ENCODE measurements at regions not wholly inside any gene's neighbourhood (a gene's known extent, or its start where the extent isn't known, plus 50 kb on each side); places are given as distances from the start of the nearest gene placed in this dataset.

DNA sequence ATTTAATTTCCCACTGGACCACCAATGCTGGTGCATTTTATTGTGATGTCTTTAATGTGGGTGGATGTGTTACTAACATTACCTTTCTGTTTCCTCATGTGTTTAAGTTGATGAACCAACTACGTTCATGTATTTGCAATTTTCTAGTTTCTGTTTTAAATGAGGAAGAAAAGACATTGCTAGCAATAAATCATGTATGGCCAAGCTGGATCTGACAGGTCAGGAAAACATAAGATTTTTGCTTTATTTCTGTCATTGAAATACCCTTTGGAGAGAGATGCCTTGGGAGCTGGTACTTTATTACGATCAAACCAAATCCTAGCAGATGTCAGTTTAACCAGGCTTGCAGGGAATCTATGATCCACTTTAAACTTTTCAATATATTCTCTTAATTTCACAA, 553.2 kb downstream of the RFC3 start:
- no peak overlapping the region for H3K9ac ChIP-seq
- H3K27me3 ChIP-seq (ENCODE audit: control insufficient read depth, insufficient read depth, low read length), result no peaks in the 10 kb centered on the region
- H3K4me3 ChIP-seq (ENCODE audit: low read depth, low read length), result no peak overlapping the region
- no peaks in the 10 kb centered on the region for H3K9me3 ChIP-seq (ENCODE audit: control insufficient read depth, low read length)
- H3K4me1 ChIP-seq, result no peaks in the 10 kb centered on the region
- TF ChIP-seq, protein P1, sequence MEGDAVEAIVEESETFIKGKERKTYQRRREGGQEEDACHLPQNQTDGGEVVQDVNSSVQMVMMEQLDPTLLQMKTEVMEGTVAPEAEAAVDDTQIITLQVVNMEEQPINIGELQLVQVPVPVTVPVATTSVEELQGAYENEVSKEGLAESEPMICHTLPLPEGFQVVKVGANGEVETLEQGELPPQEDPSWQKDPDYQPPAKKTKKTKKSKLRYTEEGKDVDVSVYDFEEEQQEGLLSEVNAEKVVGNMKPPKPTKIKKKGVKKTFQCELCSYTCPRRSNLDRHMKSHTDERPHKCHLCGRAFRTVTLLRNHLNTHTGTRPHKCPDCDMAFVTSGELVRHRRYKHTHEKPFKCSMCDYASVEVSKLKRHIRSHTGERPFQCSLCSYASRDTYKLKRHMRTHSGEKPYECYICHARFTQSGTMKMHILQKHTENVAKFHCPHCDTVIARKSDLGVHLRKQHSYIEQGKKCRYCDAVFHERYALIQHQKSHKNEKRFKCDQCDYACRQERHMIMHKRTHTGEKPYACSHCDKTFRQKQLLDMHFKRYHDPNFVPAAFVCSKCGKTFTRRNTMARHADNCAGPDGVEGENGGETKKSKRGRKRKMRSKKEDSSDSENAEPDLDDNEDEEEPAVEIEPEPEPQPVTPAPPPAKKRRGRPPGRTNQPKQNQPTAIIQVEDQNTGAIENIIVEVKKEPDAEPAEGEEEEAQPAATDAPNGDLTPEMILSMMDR (IDR thresholded peaks at IDR 0.05), result no peak
- no peaks in the 10 kb centered on the region for H3K36me3 ChIP-seq (ENCODE audit: control insufficient read depth, insufficient read depth, low read length)
- H3K4me2 ChIP-seq (ENCODE audit: low read length), result no peak overlapping the region
- H2AFZ ChIP-seq, result no peak overlapping the region
- no peaks in the 10 kb centered on the region for H3K79me2 ChIP-seq
- no peak overlapping the region for H3K27ac ChIP-seq

DNA sequence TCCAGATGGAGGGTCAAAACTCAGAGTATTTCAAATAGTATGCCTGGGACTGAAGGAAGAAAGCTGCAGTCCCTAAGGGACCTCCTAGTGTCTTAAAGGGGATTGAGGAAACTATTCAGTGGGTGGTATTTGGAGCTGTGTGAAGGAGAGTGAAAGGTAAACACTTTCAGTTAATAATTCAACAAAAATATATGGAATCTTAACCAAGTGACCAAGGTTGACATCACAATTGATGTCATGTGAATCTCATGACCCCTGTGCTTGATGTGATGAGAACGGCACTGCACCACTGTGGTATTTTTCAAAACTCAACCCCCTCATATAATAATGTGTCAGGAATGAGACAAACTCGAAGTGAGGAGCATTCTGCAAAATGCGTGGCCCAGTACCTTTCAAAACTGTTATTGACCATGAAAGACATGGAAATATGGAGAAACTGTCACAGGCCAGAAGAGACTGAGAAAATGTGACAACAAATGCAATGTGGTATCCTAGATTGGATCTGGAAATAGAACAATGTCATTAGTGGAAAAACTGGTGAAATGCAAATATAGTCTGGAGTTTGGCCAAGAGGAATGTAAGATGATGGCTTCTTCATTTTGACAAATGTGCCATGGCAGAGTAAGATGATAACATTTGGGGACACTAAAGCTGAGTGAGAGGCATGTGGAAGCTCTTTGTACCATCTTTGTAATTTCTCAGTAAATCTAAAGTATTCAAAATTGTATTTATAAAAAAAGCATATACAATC, 553.9 kb downstream of the RFC3 start:
- Histone ChIP-seq H3K4me1 (no peaks in the 10 kb centered on the region), H3K4me2 (ENCODE audit: low read length) (no peak overlapping the region), H3K27ac (no peak overlapping the region), H3K27me3 (ENCODE audit: control insufficient read depth, insufficient read depth, low read length) (no peaks in the 10 kb centered on the region), H3K36me3 (ENCODE audit: control insufficient read depth, insufficient read depth, low read length) (no peaks in the 10 kb centered on the region), H3K9me3 (ENCODE audit: control insufficient read depth, low read length) (no peaks in the 10 kb centered on the region), H3K79me2 (no peaks in the 10 kb centered on the region), H3K9ac (no peak overlapping the region), H3K4me3 (ENCODE audit: low read depth, low read length) (no peak overlapping the region), H2AFZ (no peak overlapping the region)
- TF ChIP-seq, protein P1 (IDR thresholded peaks at IDR 0.05), result no peak

DNA sequence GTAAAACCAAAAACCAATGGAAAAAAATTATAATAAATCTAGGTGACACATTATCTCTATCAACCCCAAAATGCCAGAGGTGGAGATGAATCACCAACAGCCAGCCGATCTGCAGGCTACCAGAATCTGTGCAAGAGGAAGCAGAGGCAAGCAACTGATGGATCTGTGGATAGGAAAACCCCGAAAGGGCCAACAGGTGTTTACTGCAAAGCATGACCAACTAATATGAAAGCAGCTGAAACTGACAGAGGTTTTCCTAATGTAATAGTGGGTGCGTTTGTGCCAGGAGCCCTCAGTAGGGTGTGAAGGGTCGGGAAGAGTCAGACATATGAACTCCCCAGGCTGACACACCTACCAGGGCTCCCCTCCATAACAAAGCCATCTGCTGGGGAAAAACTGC, 554.6 kb downstream of the RFC3 start:
- Histone ChIP-seq H3K79me2 (no peaks in the 10 kb centered on the region), H3K36me3 (ENCODE audit: control insufficient read depth, insufficient read depth, low read length) (no peaks in the 10 kb centered on the region), H3K4me1 (no peaks in the 10 kb centered on the region), H3K4me2 (ENCODE audit: low read length) (no peak overlapping the region), H3K27me3 (ENCODE audit: control insufficient read depth, insufficient read depth, low read length) (no peaks in the 10 kb centered on the region), H3K27ac (no peak overlapping the region), H3K4me3 (ENCODE audit: low read depth, low read length) (no peak overlapping the region), H3K9me3 (ENCODE audit: control insufficient read depth, low read length) (no peaks in the 10 kb centered on the region), H2AFZ (no peak overlapping the region), H3K9ac (no peak overlapping the region)
- TF ChIP-seq, protein P1 (IDR thresholded peaks at IDR 0.05), result no peak

DNA sequence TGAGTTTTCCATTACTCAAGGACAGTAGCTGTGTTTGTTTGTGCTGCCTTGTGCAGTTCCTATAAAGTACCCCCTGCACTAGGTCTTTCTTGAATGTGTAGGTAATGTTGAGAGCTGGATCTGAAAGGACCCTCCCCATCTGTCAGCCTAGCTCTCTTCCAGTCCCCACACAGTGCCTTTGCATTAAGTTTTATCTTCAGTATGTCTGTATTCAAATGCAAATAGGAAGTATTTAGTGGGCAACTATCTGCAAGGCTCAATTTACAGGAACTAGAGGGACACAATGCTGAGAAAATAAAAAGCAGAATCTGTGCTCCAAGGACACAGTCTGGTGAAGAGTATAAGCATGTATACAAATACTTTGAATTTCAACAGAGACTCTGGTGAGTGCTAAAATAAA, 558.5 kb downstream of the RFC3 start:
- Histone ChIP-seq H3K9ac (no peak overlapping the region), H3K4me1 (no peaks in the 10 kb centered on the region), H3K4me2 (ENCODE audit: low read length) (no peak overlapping the region), H2AFZ (no peak overlapping the region), H3K27ac (no peak overlapping the region), H3K79me2 (no peaks in the 10 kb centered on the region), H3K36me3 (ENCODE audit: control insufficient read depth, insufficient read depth, low read length) (no peaks in the 10 kb centered on the region), H3K9me3 (ENCODE audit: control insufficient read depth, low read length) (no peaks in the 10 kb centered on the region), H3K4me3 (ENCODE audit: low read depth, low read length) (no peak overlapping the region), H3K27me3 (ENCODE audit: control insufficient read depth, insufficient read depth, low read length) (no peaks in the 10 kb centered on the region)
- TF ChIP-seq, protein P1 (IDR thresholded peaks at IDR 0.05), result no peak

DNA sequence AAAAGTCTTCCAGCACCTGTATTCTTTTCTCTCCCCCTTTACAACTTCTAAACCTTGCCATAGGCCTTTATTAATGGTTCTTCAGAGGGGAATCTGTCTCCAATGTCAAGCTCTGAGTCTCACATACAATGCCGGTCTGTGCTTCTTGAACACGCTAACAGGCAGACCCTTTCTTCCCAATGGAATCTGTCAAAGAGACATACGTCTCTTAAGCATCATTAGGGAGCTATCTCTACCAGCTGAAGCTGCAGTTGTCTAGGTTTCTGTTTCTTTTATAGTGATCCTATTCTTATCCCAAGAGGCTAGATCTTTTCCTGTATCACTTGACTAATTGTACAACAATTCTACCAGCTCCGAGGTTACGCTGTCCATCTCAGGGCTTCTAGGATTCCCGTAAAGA, 560.8 kb upstream of the NBEA start:
- H3K79me2 ChIP-seq, result no peaks in the 10 kb centered on the region
- H3K36me3 ChIP-seq (ENCODE audit: control insufficient read depth, insufficient read depth, low read length), result no peaks in the 10 kb centered on the region
- H3K4me2 ChIP-seq (ENCODE audit: low read length), result no peak overlapping the region
- H2AFZ ChIP-seq, result no peak overlapping the region
- H3K9ac ChIP-seq, result no peak overlapping the region
- no peak overlapping the region for H3K27ac ChIP-seq
- TF ChIP-seq, protein P1 (IDR thresholded peaks at IDR 0.05), result no peak
- no peaks in the 10 kb centered on the region for H3K4me1 ChIP-seq
- no peaks in the 10 kb centered on the region for H3K27me3 ChIP-seq (ENCODE audit: control insufficient read depth, insufficient read depth, low read length)
- H3K4me3 ChIP-seq (ENCODE audit: low read depth, low read length), result no peak overlapping the region
- no peaks in the 10 kb centered on the region for H3K9me3 ChIP-seq (ENCODE audit: control insufficient read depth, low read length)
